GM19328 (cell line): ENCODE measurements at regions not wholly inside any gene's neighbourhood (a gene's known extent, or its start where the extent isn't known, plus 50 kb on each side); places are given as distances from the start of the nearest gene placed in this dataset.
"Not testable (repeated sequence)": the region's sequence is repeated elsewhere in the genome, so short reads cannot be mapped to it uniquely, and the experiment has no call there.

Experiments used
- ATAC-seq: cut with Tn5 transposase; IDR thresholded peaks from one replicate; pipeline ENCODE4 v1.9.1; 2021; ENCODE audit warnings: mild to moderate bottlenecking, moderate library complexity; ENCODE audit not compliant: unreplicated experiment

DNA sequence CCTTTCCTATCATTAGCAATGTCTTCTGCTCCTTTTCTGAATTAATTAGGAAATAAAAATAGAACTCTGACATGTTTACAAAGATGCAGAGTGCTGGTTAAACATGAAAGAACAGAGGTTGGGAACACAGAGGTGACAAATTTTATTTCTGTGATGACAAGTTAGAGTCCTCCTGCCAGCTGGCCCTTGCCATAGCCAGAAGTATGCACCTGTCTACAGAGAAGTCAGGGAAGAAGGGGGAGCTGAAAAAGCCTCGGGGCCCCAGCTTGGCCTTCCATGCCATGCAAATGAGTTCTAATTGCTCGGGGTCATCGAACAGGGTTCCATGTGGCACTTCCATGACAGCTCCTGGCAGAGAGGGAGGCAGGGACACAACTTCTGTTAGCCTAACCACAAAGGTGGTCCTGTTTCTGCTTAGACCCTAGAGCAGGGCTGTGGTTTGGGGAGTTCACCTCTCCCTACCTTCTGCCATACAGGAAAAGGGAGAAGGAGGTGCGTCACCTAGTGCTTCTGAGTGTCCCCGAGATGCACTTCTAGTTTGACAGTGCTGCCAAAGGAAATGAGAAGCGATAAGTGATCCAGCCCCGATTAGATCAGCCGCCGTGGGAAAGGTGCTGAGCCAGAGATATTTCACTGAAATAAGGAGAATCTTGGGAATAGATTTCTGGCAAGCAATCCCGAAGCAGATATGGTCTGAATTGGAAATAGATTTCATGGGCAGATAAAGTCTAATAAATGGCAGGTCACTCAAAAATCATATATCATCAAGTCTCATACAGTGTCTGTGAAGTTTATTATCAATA lies 155.8 kb upstream of the FOXN3 start:
- no peak for ATAC-seq

DNA sequence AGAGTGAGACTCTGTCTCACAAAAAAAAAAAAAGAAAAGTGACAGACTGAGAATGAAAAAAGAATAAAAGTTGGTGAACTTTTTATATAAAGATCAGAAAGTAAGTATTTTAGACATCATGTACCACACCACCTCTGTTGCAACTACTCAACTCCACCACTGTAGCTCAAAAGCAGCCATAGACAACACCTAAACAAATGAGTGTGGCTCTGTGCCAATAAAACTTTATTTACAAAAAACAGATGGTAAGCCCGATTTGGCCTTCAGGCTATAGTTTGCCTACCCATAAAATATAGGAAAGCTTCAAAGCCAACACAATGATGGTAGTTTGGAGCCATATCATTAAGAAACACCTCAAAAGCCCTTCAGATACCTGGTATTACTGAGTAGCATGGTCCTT lies 154.5 kb upstream of the FOXN3 start:
- no peak for ATAC-seq

DNA sequence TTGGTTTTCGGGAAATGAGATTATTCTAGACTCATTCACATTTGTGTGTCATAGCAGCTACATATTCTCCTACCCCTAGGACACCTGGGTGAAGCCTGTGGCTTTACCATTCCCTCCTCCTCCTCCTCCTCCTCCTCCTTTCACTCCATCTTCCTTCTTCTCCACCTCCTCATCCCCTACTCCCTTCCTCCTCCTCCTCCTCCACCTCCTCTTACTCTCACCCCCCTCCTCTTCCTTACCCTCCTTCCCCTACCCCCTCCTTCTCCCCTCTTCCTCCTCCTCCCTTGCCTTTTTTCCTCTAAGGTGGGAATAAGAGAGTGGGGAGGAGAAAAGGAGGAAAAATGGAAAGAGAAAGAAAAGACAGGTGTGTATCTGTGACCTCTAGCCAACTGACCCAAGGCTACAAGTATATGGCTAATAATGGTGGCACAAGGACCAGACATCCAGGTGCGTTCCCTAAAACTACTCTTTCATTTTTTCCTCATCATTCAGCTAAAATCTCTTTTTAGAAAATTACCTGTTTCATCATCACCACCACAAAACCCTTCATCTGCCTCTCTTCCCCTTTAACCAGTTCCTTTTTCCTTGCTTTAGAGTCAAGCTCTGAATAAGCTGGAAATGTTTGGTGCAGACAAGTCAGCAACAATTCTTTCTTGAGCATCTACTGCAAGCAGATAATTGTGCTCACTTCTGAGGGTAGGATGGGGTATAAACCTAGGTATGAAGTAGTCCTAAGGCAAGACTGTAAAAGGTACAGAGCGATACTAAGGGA lies 149.8 kb upstream of the FOXN3 start:
- ATAC-seq, result no peak

DNA sequence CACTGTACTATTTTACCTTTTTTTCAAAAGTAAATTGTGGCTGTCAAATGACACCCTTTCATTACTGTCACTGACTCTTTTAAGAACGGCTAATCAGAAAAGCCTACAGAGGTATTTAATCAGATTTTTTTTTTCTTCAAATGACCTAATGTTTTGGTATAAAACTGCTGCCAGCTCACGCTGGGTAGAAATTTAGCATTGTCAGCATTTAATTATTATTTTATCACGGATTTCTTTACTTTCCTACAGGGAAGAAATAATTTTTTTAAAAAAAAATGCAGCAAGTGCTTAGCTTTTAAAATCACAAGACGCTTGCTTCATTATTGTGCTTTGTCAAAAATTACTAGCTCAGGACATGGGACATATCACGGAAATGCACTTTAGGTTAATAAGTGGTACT lies 149.1 kb upstream of the FOXN3 start:
- ATAC-seq, result no peak

DNA sequence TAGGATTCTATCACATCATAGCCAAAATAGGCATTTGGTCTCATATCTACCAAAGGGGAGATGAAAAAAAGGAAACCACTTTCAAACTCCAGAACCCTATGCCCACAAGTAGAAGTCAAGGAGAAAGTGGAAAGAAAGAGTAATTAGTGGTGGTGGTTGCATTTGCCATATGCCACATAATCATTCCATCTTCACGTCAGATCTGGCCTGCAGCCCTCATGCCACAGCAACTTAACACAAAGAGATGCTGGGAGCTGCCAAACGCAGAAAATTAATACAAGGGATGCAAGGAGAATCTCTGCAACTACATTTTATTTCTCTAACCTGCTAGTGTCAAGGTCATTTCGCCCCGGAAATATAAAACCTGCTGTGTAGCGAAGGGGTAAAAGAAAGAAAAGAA lies 148.6 kb upstream of the FOXN3 start:
- no peak for ATAC-seq

DNA sequence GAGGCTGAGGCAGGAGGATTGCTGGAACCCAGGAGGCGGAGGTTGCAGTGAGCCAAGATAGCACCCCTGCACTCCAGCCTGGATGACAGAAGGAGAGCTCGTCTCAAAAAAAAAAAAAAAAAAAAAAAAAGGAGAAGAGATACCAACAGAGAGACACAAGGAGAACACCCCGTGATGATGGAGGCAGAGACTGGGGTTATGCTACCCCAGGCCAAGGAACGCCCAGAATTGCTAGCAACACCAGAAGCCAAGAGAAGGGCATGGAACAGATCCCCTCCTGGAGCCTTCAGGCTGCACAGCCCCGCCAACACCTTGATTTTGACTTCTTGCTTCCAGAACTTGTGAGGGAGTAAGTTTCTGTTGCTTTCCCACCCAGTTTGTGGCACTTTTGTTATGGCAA lies 148.0 kb upstream of the FOXN3 start:
- no peak for ATAC-seq

DNA sequence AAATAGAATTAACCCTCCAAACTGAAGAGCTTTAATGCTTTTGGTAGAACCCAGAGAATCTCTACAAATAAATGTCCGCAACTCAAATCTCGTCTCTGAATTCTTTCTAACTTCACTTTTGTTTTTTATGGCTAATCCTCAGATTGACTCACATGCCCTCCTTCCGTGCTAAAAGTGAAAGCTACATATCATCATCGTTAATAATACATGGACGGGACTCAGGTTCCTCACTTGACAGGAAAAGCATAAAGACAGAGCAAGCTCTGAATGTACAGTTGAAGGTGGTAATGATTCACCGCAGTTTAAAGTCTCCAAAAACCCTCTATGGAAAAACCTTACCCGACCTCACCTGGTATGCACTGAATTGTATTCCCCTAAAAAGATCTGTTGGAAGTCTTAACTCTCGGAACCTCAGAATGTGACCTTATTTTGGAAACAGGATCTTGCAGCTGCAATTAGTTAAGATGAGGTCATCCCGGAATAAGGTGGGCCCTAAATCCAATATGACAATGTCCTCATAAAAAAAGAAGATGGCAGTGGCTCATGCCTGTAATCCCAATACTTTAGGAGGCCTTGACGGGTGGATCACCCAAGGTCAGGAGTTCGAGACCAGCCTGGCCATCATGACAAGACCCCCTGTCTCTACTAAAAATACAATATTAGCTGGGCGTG lies 147.4 kb upstream of the FOXN3 start:
- ATAC-seq, result no peak

DNA sequence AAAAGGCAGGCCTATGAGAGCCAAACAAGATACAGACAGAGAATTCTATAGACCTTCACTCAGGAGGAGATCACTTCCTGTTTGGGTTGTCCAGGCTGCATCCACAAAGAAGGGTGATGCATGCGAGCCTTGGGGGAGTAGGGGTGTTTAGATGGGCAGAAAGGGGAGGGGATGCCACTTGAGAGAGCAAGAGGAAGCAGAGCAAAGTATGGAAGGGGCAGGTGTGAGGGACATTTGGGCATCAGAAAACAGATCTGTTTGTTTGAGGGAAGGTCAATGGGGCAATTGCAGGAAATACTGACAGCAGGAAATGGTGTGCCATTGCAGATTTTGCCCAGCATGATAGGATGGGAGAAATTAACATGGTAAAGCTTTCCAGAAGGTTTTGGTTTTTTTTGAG lies 146.4 kb upstream of the FOXN3 start:
- no peak for ATAC-seq

DNA sequence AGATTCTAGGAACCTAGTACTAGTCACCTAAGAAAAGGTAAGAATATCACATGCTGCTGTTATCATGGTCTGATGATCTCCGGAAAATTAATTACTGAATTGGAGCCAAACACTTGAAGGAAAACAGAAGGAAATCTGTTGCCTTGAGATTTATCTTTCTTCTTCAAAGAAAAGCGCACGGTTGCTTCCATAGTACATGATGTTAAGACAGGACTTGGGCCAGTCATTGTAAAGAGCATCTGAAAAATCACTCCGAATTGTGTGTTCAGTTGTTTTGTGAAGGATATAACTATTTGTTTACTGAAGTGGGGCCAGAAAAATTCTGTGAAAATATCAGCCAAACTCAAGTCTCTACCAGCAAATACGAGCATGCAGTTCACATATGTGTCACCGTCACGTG lies 134.9 kb upstream of the FOXN3 start:
- ATAC-seq, result no peak

DNA sequence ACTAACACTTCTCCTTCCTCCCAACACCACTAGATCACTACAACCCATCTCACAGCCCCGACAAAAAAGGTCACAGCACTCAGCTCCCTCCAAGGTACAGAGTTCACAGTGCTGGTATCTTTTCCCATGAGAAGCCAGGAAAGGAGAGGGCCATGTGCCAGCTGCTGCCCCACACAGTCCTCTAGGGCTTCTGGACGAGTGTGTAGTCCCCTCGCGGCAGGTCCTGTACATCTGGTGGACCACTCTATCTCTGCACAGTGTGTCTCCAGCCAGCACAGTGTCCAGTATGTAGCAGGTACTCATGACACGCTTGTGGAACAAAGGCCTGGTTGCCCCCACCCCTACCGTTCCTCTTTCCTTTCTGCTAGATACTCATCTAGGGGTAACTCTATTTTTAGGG lies 134.4 kb upstream of the FOXN3 start:
- ATAC-seq, result no peak

DNA sequence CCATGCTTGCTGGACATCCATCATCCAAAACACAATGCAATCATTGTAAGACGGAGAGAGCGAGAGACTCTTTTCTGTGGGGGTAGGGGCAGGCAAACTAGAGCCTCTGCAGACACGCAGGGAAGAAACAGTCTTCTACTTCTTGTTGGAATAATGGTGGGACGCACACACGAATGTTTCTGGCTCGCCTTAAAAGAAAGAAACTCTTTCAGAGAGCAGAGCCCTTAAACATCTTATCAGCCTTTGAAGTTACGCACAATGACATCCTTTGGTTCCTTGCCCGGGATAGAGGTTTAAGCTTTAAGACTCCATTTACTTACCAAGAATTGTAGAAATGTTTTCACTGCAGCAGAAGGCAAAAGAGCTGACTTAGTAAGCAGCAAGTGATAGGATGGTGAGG lies 133.8 kb upstream of the FOXN3 start:
- ATAC-seq, result no peak

DNA sequence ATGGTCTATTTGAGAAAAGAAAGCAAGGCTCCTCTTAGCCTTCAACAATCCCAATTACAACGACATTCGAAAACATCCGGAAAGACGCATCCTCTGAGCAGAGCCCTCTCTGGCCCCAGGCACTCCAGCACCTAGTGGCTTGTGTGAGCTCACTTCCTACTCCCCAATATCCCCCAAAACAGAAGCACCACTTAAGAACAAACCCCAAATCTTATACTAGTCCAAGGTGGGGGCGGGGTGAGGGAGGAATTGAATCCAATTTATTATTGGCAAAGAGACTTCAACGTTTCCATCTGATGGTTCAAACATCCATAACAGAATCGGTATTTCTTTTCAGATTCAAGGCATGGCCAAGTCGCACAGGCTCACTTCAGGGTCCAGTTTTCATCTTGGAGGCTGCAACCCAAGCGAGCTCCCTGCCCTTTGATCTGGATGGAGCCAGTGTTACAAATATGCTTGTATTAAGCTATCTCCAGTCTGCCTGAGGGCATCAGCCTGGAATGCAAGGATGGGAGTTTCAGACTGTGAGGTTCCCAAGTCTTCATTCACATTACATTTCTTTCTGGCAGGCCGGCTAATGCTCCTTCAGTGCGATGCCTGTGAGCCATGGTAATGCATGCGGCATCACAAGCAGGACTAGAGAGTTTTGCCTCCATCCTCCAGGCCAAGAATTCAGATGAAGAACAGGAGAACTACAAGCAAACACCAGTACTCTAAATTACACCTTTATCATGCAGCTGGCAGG lies 132.5 kb upstream of the FOXN3 start:
- ATAC-seq, result no peak

DNA sequence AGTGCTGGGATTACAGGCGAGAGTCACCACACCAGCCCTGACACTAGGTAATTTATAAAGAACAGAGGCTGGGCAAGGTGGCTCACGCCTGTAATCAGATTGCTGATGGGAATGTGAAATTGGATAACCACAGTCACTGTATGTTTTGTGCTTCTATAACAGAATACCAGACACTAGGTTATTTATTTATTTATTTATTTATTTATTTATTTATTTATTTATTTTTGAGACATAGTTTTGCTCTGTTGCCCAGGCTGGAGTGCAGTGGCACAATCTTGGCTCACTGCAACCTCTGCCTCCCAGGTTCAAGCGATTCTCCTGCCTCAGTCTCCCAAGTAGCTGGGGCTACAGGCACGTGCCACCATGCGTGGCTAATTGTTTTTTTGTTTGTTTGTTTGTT lies 130.0 kb upstream of the FOXN3 start:
- ATAC-seq, result not testable (repeated sequence)

DNA sequence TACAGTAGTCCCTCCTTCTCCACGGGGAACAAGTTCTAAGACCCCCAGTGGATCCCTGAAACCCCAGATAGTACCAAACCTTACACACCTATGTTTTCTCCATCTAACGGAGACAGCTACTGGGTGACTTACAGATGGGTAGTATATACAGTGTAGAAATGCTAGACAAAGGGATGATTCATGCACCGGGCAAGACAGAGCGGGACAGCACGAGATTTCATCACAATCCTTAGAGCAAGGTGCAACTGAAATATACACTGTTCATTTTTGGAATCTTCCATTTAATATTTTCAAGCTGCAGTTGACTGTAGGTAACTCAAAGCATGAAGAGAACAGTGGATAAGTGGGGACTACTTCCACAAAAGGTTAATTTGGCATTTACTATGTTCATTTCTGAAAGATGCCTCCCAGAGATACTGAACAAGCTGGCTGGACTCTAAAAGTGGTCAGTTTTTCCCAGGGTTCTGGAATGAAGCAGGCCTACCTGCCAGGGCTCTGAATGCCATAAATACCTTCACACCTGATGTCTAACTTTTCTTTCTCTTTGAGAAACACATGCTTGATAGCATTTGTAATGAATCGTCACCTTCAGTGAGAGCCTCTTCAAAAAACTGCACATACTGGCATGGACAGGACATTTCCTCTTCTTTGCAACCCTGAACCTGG lies 127.7 kb upstream of the FOXN3 start:
- ATAC-seq, result no peak

DNA sequence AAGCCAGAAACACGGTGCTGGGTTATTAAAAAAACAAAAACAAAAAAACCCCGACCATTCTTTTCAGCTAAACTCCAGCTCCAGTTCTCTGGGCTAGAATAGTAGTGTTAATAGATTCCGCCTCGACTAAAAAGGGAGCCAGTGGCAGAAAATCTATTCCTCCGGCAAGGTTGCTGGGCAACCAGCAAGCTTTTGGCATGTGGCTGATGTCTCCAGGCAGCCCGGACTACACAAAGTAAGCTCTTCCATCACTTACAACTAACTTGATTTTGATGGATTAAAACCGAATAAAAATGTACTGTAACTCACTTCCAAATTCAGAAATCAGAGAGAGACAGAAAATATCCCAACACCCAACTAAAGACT lies 126.4 kb upstream of the FOXN3 start:
- no peak for ATAC-seq

DNA sequence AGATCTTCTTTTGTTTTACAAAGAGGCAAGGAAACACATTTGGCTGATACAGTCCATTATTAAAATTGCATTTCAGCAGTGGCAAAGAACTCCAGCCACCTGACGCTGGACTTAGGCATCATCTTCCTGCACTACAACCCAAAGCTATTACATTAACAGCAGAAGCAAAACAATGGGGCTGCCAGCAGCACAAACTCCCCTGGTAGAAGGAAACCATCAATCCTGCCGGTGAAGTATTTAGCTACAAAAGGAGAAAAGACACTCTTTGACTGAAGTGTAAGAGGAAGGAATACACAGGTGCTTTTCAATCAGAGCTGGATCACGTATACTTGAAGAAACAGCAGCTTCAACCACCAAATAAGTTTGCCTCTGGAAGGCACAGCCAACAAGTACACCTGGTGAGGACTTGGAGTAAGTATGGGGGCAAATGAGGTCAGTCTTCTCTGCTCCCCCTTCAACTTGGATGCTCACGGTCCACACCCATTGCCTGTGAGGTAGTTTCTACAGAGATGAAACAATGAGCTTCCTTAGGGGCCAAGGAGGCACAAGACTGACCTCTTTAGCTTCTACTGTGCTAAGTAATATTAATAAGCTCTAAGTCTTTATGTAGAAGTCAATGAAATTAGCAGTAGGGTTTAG lies 125.9 kb upstream of the FOXN3 start:
- ATAC-seq, result no peak

DNA sequence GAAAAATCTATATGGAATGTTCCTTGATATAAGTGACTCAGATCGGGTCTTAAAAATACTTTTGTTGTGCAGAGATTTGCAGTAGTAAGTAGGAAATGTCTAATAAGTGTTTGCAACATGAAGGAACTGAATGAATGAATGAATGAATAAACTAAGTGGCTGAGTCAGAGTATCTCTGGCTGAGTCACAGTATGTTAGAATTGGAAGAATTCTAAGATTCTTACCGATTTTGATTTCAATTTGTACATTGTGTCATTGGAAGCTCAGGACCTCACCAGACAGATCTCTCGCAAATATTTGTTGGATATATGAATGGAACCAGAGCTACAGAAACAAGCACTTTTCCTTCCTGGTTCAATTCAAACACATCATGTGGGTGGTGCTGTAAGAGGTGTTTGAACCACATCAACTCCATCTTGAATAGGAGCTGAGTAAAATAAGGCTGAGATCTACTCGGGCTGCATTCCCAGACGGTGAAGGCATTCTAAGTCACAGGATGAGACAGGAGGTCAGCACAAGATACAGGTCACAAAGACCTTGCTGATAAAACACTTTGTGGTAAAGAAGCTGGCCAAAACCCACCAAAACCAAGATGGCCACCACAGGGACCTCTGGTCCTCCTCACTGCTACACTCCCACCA lies 123.9 kb upstream of the FOXN3 start:
- no peak for ATAC-seq

DNA sequence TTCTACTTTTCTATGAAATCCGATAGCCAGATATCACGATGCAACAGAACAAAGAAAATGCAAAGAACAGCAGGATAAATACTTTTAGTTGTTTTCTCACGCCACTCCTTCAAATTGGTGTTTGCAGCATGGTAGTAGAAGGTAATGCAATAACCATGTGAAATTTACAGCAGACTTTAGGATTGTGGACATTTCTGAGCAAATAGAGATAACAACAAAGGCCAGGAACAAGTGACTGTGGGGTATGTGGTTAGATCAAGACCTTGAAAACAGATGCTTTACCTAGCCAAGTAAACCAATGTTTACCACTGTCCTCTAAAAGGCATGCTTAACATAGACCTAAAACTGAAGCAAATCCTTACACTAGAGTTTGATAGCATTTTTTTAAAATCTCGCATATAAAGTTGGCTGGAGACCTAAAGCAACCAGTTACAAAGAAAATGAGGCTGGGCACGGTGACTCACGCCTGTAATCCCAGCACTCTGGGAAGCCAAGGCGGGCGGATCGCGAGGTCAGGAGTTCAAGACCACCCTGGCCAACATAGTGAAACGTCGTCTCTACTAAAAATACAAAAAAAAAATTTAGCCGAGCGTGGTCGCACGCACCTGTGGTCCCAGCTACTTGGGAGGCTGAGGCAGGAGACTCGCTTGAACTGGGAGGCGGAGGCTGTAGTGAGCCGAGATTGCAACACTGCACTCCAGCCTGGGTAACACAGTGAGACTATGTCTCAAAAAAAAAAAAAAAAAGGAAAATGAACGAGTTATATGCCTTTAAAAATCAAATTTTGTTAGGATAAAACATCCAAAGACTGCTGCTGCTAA lies 123.2 kb upstream of the FOXN3 start:
- no peak for ATAC-seq

DNA sequence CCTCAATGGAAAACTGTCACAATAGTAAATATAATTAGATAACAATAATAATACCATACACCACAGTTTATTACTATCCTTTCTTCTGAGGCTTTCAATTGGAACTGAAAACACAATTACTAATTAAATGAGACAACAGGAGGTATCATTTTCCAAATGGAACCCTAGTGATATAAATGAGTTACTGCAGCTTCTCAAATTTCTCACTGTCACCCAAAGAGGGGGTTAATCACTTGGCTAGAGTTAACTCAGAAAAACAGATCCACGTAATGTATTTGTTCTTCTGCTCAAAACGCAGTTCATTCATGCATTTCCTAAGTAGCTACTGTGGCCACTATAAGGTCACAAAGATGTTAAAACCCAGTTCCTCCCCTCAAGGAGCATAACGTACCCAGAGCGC lies 120.9 kb upstream of the FOXN3 start:
- ATAC-seq, result no peak
